ENCODE measurements at regions not wholly inside any gene's neighbourhood (a gene's known extent, or its start where the extent isn't known, plus 50 kb on each side); places are given as distances from the start of the nearest gene placed in this dataset.
"Not testable (repeated sequence)": the region's sequence is repeated elsewhere in the genome, so short reads cannot be mapped to it uniquely, and the experiment has no call there.

DNA sequence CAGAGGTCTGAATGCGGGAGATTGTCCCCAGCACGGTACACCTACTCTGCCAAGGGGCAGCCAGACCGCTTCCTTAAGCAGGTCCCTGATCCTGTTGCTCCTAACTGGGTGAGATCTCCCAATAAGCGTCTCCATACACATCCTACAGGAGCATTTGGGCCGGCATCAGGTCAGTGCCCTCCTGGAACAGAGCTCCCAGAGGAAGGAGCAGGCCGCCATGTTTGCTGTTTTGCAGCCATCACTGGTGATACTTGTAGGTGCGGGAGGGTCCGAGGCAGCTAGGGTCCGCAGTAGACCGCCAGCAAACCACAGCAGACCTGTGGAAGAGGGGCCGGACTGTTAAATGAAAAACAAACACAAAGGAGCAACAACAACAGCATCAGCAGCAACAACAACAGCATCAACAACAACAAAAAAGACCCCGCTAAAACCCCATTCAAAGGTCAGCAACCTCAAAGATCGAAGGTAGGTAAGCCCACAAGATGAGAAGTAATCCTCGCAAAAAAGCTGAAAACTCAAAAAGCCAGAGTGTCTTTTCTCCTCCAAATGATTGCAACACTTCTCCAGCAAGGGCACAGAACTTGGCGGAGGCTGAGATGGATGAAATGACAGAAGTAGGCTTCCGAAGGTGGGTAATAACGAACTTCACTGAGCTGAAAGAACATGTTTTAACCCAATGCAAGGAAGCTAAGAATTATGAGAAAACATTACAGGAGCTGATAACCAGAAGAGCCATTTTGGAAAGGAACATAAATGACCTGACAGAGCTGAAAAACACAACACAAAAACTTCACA lies 79.0 kb upstream of the CDH7 start:
- no peaks in the 10 kb centered on the region for H3K27me3 Mint-ChIP-seq (ENCODE audit: low read depth in 2 of 2)
- no peak overlapping the region for H3K4me3 ChIP-seq (ENCODE audit: low read length)
- intact Hi-C loops (cut with micrococcal nuclease), result no loop called here
- H3K4me3 Mint-ChIP-seq, result no peak overlapping the region
- H3K36me3 Mint-ChIP-seq, result peaks cover 8% of the 10 kb centered on the region
- ATAC-seq, result no peak
- no peak overlapping the region for H3K27ac Mint-ChIP-seq
- H3K36me3 ChIP-seq (ENCODE audit: control insufficient read depth, insufficient read depth, low read length), result no peaks in the 10 kb centered on the region
- no peaks in the 10 kb centered on the region for H3K4me1 ChIP-seq (ENCODE audit: control insufficient read depth, insufficient read depth, low read length)
- 86% methylated on average over 17 of the region's 17 CpGs for WGBS (ENCODE audit: insufficient coverage)
- TF ChIP-seq, protein P1, sequence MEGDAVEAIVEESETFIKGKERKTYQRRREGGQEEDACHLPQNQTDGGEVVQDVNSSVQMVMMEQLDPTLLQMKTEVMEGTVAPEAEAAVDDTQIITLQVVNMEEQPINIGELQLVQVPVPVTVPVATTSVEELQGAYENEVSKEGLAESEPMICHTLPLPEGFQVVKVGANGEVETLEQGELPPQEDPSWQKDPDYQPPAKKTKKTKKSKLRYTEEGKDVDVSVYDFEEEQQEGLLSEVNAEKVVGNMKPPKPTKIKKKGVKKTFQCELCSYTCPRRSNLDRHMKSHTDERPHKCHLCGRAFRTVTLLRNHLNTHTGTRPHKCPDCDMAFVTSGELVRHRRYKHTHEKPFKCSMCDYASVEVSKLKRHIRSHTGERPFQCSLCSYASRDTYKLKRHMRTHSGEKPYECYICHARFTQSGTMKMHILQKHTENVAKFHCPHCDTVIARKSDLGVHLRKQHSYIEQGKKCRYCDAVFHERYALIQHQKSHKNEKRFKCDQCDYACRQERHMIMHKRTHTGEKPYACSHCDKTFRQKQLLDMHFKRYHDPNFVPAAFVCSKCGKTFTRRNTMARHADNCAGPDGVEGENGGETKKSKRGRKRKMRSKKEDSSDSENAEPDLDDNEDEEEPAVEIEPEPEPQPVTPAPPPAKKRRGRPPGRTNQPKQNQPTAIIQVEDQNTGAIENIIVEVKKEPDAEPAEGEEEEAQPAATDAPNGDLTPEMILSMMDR (IDR thresholded peaks at IDR 0.05), result no peak
- H3K9me3 ChIP-seq (ENCODE audit: control insufficient read depth, insufficient read depth, low read length), result no peaks in the 10 kb centered on the region
- H3K27ac ChIP-seq (ENCODE audit: low read length), result no peak overlapping the region
- peaks cover 15 to 22% of the 10 kb centered on the region in 2 donors for H3K9me3 Mint-ChIP-seq
- no peak for DNase-seq
- no peaks in the 10 kb centered on the region for H3K4me1 Mint-ChIP-seq
- H3K27me3 ChIP-seq (ENCODE audit: control insufficient read depth, insufficient read depth, low read length), result no peaks in the 10 kb centered on the region

DNA sequence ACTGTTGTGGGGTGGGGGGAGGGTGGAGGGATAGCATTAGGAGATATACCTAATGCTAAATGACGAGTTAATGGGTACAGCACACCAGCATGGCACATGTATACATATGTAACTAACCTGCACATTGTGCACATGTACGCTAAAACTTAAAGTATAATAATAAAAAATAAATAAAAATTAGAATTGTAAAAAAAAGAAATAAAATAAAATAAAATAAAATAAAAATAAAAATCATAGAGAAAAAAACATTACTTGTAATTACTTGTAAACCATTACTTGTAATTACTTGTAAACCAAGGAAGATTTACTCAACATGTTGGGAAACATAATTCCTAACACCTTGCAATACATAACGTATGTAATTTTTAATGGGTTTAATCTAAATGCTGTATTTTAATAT lies 80.7 kb upstream of the CDH7 start:
- no CpG with 5 or more reads among the region's 3 CpGs for WGBS (ENCODE audit: insufficient coverage)
- DNase-seq; H3K36me3 ChIP-seq (ENCODE audit: control insufficient read depth, insufficient read depth, low read length); H3K27me3 Mint-ChIP-seq (ENCODE audit: low read depth in 2 of 2); H3K9me3 ChIP-seq (ENCODE audit: control insufficient read depth, insufficient read depth, low read length); H3K36me3 Mint-ChIP-seq; H3K27me3 ChIP-seq (ENCODE audit: control insufficient read depth, insufficient read depth, low read length); H3K4me3 ChIP-seq (ENCODE audit: low read length); H3K4me3 Mint-ChIP-seq; intact Hi-C loops (cut with micrococcal nuclease); H3K4me1 Mint-ChIP-seq; ATAC-seq; H3K27ac Mint-ChIP-seq; H3K27ac ChIP-seq (ENCODE audit: low read length); H3K4me1 ChIP-seq (ENCODE audit: control insufficient read depth, insufficient read depth, low read length): not testable (repeated sequence)
- H3K9me3 Mint-ChIP-seq, result peaks cover 15 to 22% of the 10 kb centered on the region in 2 donors

DNA sequence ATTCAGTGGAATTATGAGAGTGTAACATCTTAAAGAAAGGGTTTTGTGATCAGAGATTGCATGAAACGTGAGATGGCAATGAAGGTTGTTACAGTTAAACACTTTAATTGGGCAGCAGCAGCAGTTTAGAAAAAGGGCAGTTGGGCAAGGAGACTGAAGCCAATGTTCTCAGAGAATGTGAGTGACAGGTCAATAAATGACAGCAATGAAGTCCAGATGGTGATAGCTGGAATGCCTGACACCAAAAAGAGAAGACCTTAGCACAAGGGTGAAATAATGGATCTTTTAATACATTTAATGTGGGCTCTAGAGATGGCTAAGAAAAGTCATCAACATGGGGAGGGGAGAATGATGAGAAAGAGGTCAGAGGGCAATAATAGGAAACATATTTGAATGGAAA lies 89.4 kb upstream of the CDH7 start:
- Mint-ChIP-seq H3K4me3 (no peak overlapping the region), H3K36me3 (peaks cover 8% of the 10 kb centered on the region), H3K9me3 (peaks cover 17 to 30% of the 10 kb centered on the region in 2 donors), H3K27me3 (ENCODE audit: low read depth in 2 of 2) (no peaks in the 10 kb centered on the region), H3K27ac (no peak overlapping the region), H3K4me1 (no peaks in the 10 kb centered on the region)
- no peak overlapping the region for H3K4me3 ChIP-seq (ENCODE audit: low read length)
- H3K4me1 ChIP-seq (ENCODE audit: control insufficient read depth, insufficient read depth, low read length), result no peaks in the 10 kb centered on the region
- TF ChIP-seq, protein P1 (IDR thresholded peaks at IDR 0.05), result no peak
- peaks cover 2% of the 10 kb centered on the region for H3K9me3 ChIP-seq (ENCODE audit: control insufficient read depth, insufficient read depth, low read length)
- intact Hi-C loops (cut with micrococcal nuclease), result no loop called here
- DNase-seq, result no peak
- H3K36me3 ChIP-seq (ENCODE audit: control insufficient read depth, insufficient read depth, low read length), result no peaks in the 10 kb centered on the region
- no peaks in the 10 kb centered on the region for H3K27me3 ChIP-seq (ENCODE audit: control insufficient read depth, insufficient read depth, low read length)
- H3K27ac ChIP-seq (ENCODE audit: low read length), result no peak overlapping the region
- WGBS (ENCODE audit: insufficient coverage), result 67% methylated on average over 1 of the region's 1 CpG
- ATAC-seq, result no peak

DNA sequence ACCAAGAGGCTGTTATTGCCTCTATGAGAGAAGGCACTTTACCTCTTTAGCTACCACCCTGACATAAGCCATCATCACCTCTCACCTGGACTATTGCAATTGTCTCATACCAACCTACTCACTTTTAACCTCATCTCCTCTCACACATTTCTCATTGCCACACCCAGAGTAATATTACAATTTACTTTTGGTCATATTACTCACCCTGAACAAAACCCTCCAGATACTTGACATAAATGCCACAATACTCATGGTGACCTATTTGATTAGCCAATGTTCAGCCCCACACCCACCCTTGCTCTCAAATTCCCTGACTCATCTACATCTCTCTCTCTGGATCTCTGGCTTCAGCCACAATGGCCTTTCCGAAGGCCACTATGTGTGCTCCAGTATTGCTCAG lies 90.9 kb upstream of the CDH7 start:
- Histone ChIP-seq H3K27me3 (ENCODE audit: control insufficient read depth, insufficient read depth, low read length) (no peaks in the 10 kb centered on the region), H3K4me1 (ENCODE audit: control insufficient read depth, insufficient read depth, low read length) (no peaks in the 10 kb centered on the region), H3K27ac (ENCODE audit: low read length) (no peak overlapping the region), H3K9me3 (ENCODE audit: control insufficient read depth, insufficient read depth, low read length) (peaks cover 2% of the 10 kb centered on the region), H3K36me3 (ENCODE audit: control insufficient read depth, insufficient read depth, low read length) (no peaks in the 10 kb centered on the region), H3K4me3 (ENCODE audit: low read length) (no peak overlapping the region)
- TF ChIP-seq, protein P1 (IDR thresholded peaks at IDR 0.05), result no peak
- intact Hi-C loops (cut with micrococcal nuclease), result no loop called here
- Mint-ChIP-seq H3K27me3 (ENCODE audit: low read depth in 2 of 2) (no peaks in the 10 kb centered on the region), H3K36me3 (peaks cover 8% of the 10 kb centered on the region), H3K27ac (no peak overlapping the region), H3K4me1 (no peaks in the 10 kb centered on the region), H3K9me3 (peaks cover 17 to 31% of the 10 kb centered on the region in 2 donors), H3K4me3 (no peak overlapping the region)
- ATAC-seq (no peak), DNase-seq (no peak)
- WGBS (ENCODE audit: insufficient coverage), result 95% methylated on average over 1 of the region's 1 CpG

All from natural killer cell (primary cell).